ENCODE measurements at regions not wholly inside any gene's neighbourhood (a gene's known extent, or its start where the extent isn't known, plus 50 kb on each side); places are given as distances from the start of the nearest gene placed in this dataset.

DNA sequence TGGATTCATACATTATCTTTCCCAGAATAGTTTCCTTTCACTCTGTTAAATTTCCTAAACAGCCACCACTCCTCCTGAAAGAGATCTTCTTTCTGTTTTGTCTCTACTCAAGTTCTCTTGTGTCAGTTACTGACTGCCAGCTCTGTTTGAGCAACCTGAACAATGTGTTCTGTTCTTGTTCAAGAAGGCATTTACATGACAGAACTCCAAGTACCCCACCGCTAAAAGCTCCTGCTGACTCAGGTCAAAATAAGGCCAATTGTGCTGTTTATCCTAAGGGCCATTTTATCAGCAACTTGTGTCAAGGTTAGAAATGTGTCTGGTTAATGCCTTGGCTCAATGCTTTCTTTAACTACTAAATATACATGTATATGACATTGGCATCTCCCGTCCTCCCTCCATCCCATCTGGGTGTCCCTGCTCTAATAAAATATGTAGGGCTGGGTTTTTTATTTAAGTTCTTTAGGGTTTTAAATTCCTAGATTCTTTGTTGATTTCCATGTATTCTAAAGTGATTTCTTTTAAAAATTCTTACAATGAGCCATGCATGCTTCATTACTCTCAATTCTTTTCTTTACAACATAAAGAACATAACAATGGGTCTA is 144.3 kb upstream of the PAQR3 start:
- no peaks in the 10 kb centered on the region for H3K36me3 ChIP-seq (ENCODE audit: control insufficient read depth, insufficient read depth, low read length)
- POLR2A ChIA-PET, result no interaction called here
- H3K27ac ChIP-seq (ENCODE audit: low read length), result no peak overlapping the region
- peaks cover 5% of the 10 kb centered on the region for H3K9me3 ChIP-seq (ENCODE audit: control insufficient read depth, insufficient read depth, low read depth, low read length)
- H3K4me1 ChIP-seq (ENCODE audit: control insufficient read depth, insufficient read depth, low read length), result no peaks in the 10 kb centered on the region
- CTCF ChIA-PET, result no interaction called here
- TF ChIP-seq SIN3A (IDR thresholded peaks at IDR 0.05; ENCODE audit: borderline replicate concordance, insufficient read depth, low read depth, low read length) (no peak), REST (IDR thresholded peaks at IDR 0.05; ENCODE audit: insufficient read depth in 1 of 2, low read depth in 2 of 2, low read length in 1 of 2) (no peak), CTCF (IDR thresholded peaks at IDR 0.05) (no peak), TCF7L2 (IDR thresholded peaks at IDR 0.05; ENCODE audit: low read depth, low read length) (no peak), POLR2AphosphoS5 (IDR thresholded peaks at IDR 0.05; ENCODE audit: low read depth, low read length) (no peak)
- ATAC-seq (no peak), DNase-seq (ENCODE audit: low read depth, low spot score) (no peak)
- no peak overlapping the region for H3K4me3 ChIP-seq (ENCODE audit: low read depth in 2 of 2, low read length in 2 of 2)
- H3K27me3 ChIP-seq (ENCODE audit: control insufficient read depth, insufficient read depth, low read length), result no peaks in the 10 kb centered on the region
- BruUV-seq (replicated peaks), result no TSS peak
- in situ Hi-C loops (cut with HindIII; ENCODE audit: low pct_unique_long_range_greater_than_20kb, low sequenced_read_pairs), result no loop called here
- intact Hi-C loops (cut with micrococcal nuclease; ENCODE audit: unreplicated experiment), result no loop called here

- BruUV-seq (replicated peaks), result no TSS peak
- intact Hi-C loops (cut with micrococcal nuclease; ENCODE audit: unreplicated experiment), result no loop called here
- H3K4me3 ChIP-seq (ENCODE audit: low read depth in 2 of 2, low read length in 2 of 2), result no peak overlapping the region
- peaks cover 5% of the 10 kb centered on the region for H3K9me3 ChIP-seq (ENCODE audit: control insufficient read depth, insufficient read depth, low read depth, low read length)
- DNase-seq (ENCODE audit: low read depth, low spot score) (no peak), ATAC-seq (no peak)
- ChIA-PET POLR2A (no interaction called here), CTCF (no interaction called here)
- H3K4me1 ChIP-seq (ENCODE audit: control insufficient read depth, insufficient read depth, low read length), result no peaks in the 10 kb centered on the region
- H3K36me3 ChIP-seq (ENCODE audit: control insufficient read depth, insufficient read depth, low read length), result no peaks in the 10 kb centered on the region
- no peaks in the 10 kb centered on the region for H3K27me3 ChIP-seq (ENCODE audit: control insufficient read depth, insufficient read depth, low read length)
- no peak overlapping the region for H3K27ac ChIP-seq (ENCODE audit: low read length)
- no peak for TF ChIP-seq REST (IDR thresholded peaks at IDR 0.05; ENCODE audit: insufficient read depth in 1 of 2, low read depth in 2 of 2, low read length in 1 of 2)
- no peak for TF ChIP-seq CTCF (IDR thresholded peaks at IDR 0.05)
- TF ChIP-seq SIN3A (IDR thresholded peaks at IDR 0.05; ENCODE audit: borderline replicate concordance, insufficient read depth, low read depth, low read length), result no peak
- no peak for TF ChIP-seq POLR2AphosphoS5 (IDR thresholded peaks at IDR 0.05; ENCODE audit: low read depth, low read length)
- no peak for TF ChIP-seq TCF7L2 (IDR thresholded peaks at IDR 0.05; ENCODE audit: low read depth, low read length)
- in situ Hi-C loops (cut with HindIII; ENCODE audit: low pct_unique_long_range_greater_than_20kb, low sequenced_read_pairs), result no loop called here
These were observed 143.8 kb upstream of the PAQR3 start for GRCh38 chr4:79082997-79083396.

Measured in Panc1 (cell line).